ENCODE measurements at regions not wholly inside any gene's neighbourhood (a gene's known extent, or its start where the extent isn't known, plus 50 kb on each side); places are given as distances from the start of the nearest gene placed in this dataset.

DNA sequence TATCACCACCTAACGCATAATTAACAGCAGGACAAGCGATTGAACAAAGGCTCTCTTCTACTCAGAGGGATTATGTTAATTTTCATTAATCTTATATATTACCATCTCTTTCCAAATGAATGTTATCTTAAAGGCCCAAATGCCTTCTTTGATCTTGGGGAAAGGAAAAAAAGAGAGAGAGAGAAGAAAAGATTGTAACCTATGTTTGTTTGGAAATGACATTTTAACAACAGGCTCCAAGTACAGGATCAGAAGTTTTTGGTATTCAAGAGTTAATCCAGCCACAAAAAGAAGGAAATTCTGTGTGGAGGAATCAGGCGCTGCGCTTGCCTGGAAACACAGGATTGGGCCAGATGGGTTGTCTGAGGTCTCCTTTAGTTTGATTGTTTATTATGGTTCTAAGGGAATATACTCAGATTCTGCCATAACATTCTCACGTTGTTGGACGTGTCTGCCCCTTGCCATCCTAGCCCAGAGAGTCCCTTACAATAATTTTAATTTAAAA lies 100.7 kb upstream of the STX18 start:
- Mint-ChIP-seq H3K27ac (peak overlapping the region in 2 of 3 experiments; percentile 12 to 38), H3K9me3 (peaks cover 5% of the 10 kb centered on the region), H3K4me1 (peaks cover 24% of the 10 kb centered on the region)

DNA sequence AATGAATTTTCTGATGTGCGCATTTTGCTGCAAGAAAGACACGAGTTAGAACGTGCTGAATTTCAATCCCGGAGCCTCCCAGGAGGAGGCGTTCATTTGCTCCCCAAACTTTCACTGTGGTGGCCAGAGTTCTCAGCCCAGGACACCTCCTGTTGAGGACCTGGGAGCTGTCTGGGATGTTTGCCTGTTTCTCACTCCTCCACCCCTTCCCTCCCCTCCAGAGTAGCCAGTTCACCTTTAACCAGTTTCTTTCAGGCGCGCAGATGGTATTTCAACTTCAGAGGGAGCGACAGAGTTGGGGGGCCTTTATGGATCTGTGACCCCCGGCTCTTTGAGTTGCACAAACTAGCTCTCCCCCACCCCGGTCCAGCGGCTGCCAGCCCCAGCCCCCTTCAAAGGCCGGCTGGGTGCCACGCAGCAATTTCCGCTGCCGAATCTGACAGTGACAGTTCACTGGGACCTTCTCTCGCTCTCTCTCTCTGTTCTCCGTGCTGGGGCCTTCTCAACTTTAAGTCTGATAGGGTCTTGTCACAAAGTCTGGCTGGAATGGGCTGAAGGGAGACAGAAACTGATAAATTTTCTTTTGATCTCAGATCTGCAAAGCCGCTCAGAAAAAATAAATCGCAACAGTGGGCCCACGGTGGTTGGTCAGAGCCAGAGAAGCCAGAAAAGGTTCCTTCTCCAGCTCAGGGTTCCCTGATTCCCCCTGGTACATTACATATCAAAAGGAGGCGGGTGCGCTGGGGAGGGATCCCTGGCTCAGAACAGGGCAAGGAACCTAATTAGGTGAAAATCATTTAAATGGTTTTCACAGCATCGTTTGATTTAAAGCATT lies 100.0 kb upstream of the STX18 start:
- Mint-ChIP-seq H3K4me1 (peaks cover 24% of the 10 kb centered on the region), H3K27me3 (ENCODE audit: low read depth) (peaks cover 13% of the 10 kb centered on the region), H3K36me3 (ENCODE audit: low read depth) (no peaks in the 10 kb centered on the region), H3K4me3 (peak overlapping the region in 2 of 3 experiments; percentile 4 to 22), H3K9me3 (peaks cover 2% of the 10 kb centered on the region), H3K27ac (peak overlapping the region in 1 of 3 experiments; percentile 38)
- TF ChIP-seq, protein P1, sequence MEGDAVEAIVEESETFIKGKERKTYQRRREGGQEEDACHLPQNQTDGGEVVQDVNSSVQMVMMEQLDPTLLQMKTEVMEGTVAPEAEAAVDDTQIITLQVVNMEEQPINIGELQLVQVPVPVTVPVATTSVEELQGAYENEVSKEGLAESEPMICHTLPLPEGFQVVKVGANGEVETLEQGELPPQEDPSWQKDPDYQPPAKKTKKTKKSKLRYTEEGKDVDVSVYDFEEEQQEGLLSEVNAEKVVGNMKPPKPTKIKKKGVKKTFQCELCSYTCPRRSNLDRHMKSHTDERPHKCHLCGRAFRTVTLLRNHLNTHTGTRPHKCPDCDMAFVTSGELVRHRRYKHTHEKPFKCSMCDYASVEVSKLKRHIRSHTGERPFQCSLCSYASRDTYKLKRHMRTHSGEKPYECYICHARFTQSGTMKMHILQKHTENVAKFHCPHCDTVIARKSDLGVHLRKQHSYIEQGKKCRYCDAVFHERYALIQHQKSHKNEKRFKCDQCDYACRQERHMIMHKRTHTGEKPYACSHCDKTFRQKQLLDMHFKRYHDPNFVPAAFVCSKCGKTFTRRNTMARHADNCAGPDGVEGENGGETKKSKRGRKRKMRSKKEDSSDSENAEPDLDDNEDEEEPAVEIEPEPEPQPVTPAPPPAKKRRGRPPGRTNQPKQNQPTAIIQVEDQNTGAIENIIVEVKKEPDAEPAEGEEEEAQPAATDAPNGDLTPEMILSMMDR (IDR thresholded peaks at IDR 0.05; ENCODE audit: unreplicated experiment in 3 of 3) = no peak

More for the DNA sequence above, 100.7 kb upstream of the STX18 start:
- H3K27me3 Mint-ChIP-seq (ENCODE audit: low read depth) = peaks cover 13% of the 10 kb centered on the region
- TF ChIP-seq, protein P1 (IDR thresholded peaks at IDR 0.05; ENCODE audit: unreplicated experiment in 3 of 3) = no peak
- H3K36me3 Mint-ChIP-seq (ENCODE audit: low read depth) = no peaks in the 10 kb centered on the region
- no peak overlapping the region for H3K4me3 Mint-ChIP-seq

DNA sequence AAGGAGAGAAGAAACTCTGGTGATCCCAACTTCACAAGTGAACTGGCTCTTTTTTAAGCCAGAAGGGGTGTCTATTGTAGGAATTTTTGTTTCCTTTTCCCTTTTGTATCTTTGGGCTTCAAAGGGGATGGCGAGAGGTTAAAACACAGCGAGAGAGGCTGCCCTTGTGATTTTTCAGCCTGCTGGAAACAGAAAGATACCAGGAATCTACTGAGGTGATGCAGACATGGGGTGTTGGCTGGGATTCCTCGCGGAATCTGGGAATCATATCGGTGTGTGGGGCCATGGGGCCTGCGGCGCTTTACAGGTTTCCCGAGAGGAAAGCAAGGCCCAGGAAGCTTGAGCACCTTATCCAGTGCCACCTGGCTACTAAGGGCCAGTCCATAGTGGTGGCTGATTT lies 99.4 kb upstream of the STX18 start:
- Mint-ChIP-seq H3K27ac (no peak overlapping the region), H3K36me3 (ENCODE audit: low read depth) (no peaks in the 10 kb centered on the region), H3K4me3 (no peak overlapping the region), H3K9me3 (no peaks in the 10 kb centered on the region), H3K4me1 (peaks cover 24% of the 10 kb centered on the region), H3K27me3 (ENCODE audit: low read depth) (peaks cover 13% of the 10 kb centered on the region)
- TF ChIP-seq, protein P1 (IDR thresholded peaks at IDR 0.05; ENCODE audit: unreplicated experiment in 3 of 3) = no peak

DNA sequence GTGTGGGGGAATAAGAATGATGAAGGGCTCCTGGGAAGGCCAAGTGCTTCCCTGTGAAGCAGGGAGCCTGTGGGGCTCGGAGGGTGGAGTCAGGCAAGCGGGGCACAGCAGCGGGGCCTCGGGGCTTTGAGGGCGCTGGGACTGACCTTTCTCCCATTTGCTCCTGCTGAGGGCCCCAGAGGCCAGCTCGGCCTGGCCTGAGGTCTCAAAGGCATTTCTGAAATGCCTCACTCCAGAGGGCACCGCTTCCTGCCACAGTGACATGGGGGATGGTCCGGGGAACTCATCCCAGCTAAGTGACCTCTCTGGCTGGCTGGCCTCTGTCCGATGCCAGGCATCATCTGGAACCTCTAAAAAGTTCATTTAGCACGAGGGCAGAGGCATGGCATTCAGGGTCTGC lies 98.8 kb upstream of the STX18 start:
- no peaks in the 10 kb centered on the region for H3K9me3 Mint-ChIP-seq
- no peak overlapping the region for H3K4me3 Mint-ChIP-seq
- H3K27ac Mint-ChIP-seq = no peak overlapping the region
- H3K27me3 Mint-ChIP-seq (ENCODE audit: low read depth) = peaks cover 13% of the 10 kb centered on the region
- peaks cover 24% of the 10 kb centered on the region for H3K4me1 Mint-ChIP-seq
- H3K36me3 Mint-ChIP-seq (ENCODE audit: low read depth) = no peaks in the 10 kb centered on the region
- TF ChIP-seq, protein P1 (IDR thresholded peaks at IDR 0.05; ENCODE audit: unreplicated experiment in 3 of 3) = no peak

DNA sequence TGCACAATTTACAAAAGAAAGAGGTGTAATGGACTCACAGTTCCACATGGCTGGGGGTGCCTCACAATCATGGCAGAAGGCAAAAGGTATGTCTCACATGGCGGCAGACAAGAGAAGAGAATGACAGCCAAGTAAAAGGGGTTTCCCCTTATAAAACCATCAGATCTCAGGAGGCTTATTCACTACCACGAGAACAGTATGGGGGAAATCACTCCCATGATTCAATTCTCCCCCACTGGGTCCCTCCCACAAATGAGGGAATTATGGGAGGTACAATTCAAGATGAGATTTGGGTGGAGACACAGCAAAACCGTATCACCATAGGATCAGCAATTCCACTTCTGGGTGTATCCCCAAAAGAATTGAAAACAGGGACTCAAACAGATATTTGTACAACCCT lies 97.5 kb upstream of the STX18 start:
- Mint-ChIP-seq H3K36me3 (ENCODE audit: low read depth) (no peaks in the 10 kb centered on the region), H3K9me3 (no peaks in the 10 kb centered on the region), H3K4me1 (peaks cover 24% of the 10 kb centered on the region), H3K4me3 (no peak overlapping the region), H3K27ac (no peak overlapping the region), H3K27me3 (ENCODE audit: low read depth) (peaks cover 13% of the 10 kb centered on the region)
- TF ChIP-seq, protein P1 (IDR thresholded peaks at IDR 0.05; ENCODE audit: unreplicated experiment in 3 of 3) = no peak

Data from nephron (organoid).